GM18907 (cell line): ENCODE measurements at regions not wholly inside any gene's neighbourhood (a gene's known extent, or its start where the extent isn't known, plus 50 kb on each side); places are given as distances from the start of the nearest gene placed in this dataset.

Experiments used
- ATAC-seq: cut with Tn5 transposase; IDR thresholded peaks from one replicate; pipeline ENCODE4 v1.9.1; 2021; ENCODE audit warnings: mild to moderate bottlenecking, moderate library complexity; ENCODE audit not compliant: unreplicated experiment

DNA sequence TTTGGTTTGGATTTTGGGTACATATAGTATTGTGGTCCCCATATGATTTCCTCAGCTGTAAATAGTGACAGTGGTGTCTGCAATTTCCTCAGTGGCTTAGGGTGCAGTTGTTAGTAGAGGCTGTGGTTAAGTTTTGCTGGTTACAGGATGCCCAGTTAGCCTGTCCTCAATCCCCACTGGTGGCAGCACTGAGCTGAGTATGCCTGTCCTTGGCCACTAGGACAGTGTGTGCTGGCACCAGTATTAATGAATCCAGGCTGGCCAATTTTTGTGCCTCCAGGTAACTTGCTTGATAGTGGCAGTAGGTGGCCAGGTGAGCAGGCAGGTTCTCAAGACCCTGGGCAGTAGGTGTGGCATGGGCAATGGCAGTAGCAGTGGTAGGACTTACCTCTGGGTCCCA lies 973.1 kb downstream of the TMEM182 start:
- no peak for ATAC-seq

DNA sequence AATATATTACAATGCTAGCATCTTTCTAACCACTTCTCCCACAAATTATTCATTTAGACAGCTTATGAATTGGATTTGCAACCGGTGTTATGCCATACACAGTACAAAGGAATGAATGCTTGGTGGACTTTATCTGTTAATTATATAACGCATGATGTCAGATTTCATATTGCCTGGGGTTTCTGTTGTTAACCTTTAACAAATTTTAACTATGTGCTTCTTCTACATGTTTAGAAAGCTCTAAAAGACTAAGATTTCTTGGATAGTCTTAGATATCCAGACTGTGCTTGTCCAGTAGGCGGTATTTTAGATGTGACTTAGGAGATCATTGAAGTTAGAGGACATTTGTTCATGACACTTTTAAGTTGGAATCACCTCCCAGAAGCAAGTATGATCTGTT lies 976.3 kb downstream of the TMEM182 start:
- ATAC-seq, result no peak

DNA sequence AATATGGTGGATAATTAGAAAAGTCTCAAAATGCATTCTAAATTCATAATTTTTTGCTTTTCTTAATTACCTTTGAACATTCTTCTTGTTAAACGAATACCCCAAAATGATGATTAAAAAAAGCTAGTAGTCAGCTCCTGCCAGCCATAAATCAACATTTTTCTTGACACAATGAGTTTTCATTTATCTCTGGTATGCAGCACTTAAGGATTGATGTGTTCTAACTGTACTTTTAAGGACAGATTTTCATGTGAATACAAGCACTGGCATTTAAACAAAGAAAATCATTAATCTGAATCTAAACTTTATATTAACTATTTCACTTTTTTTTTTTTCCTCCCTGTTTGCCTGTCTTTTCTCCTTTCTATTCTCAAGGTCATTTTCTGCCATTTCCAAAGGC lies 976.8 kb downstream of the TMEM182 start:
- ATAC-seq, result no peak

DNA sequence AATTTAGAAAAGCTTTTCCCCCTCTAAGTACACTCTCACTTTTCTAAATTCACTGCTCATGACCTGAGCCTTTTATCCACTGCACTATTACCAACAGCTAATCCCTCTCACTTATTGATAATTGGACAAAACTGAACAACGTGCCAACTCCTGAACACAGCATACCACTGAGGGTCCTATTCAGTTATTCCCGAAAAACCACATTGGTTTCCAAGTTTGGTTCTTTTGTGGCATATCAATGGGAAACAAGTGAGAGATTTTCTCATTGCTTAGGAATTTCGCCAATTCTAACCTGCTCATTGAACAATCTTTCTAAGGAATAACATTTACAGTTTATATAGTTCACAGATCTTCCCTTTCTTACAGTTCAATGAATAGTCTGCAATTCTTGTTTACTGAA lies 977.4 kb downstream of the TMEM182 start:
- ATAC-seq, result no peak

DNA sequence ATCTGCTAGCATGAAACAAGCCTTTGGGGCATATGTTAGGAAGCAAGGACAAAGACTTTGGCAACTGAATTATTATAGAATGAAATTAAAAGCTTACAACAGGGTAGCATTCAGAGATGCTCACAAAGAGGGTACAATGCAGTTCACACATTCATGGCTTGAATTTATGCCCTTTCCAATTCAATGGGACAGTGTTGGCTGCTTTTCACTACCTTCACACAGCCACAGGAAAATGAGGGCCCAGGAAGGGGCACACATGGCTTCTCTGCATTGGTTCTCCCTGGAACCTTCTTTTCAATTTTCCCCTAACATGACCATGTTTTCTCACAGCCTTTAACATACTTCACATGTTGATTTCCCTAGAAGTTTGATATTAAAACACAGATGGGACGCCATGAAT lies 978.1 kb downstream of the TMEM182 start:
- no peak for ATAC-seq

DNA sequence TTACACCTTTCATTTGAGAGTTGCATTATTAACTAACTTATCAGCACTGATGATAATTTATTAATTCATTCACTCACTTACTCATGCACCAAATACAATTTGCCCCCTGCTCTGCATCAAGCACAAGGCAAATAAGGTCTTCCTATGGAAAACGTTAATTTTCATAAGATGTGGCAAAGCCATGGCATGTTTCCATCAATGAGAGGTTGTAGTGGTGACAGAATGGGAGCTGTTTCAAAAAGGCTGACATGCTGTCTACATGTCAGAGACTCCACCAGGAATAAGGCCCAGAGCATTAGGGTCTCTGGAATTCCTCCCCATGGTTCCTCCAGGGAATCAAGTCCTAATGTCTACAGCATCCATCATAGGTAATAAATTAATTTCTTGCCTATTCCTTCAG lies 978.8 kb downstream of the TMEM182 start:
- no peak for ATAC-seq

DNA sequence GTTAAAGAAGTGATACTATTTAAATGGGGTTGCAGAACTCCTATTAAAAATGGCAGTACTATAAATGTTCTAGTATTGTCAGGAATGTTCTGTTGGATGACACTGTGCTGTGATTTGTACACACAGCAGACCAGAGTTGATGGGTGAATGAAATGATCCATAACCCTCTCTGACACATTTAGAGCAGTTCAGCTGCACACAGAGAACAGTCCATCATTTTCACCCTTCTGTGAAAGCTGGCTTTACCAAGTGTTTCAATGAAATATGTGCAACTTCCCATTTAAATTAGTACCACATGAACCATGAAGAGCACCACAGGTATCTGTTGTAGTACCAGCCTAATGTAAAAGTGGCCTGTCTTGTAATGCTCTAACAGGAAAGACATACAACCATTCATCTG lies 981.4 kb downstream of the TMEM182 start:
- no peak for ATAC-seq

DNA sequence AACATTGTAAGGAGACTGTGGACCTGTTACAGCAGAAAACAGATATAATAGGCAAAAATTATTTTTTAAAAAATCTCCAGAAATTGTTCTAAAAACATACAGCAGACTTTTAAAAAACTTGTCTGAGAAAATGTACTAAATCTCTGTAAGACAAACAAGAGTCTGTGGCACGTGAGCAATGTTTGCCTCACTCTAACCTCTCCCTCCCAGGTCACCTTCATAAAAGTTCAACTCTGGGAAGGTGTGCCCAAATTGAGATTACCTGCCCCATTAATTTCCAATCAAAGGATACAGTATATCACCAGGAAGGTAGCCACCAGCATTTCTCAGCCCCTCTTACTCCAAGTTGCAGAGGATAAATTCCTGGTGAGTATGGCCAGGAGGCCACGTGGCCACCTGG lies 992.7 kb downstream of the TMEM182 start:
- ATAC-seq, result no peak

DNA sequence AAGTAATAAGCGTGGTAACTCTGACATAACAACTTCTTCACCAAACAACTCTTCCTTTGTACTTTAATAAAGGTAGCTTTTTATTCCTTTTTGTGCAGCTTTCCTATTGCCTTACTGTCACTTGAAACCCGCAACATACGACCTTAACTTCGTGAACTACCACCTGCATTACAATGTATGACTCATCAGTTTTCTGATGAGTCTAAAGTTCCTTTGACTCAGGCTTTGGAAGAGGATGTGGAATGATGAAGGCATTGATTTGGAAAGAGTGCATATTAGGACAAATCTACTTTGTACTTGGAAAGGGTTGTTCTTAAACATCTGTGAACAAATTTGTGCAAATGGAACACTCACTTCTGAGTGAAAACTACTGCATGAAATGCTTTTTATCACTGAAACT lies 1012.1 kb downstream of the TMEM182 start:
- no peak for ATAC-seq

DNA sequence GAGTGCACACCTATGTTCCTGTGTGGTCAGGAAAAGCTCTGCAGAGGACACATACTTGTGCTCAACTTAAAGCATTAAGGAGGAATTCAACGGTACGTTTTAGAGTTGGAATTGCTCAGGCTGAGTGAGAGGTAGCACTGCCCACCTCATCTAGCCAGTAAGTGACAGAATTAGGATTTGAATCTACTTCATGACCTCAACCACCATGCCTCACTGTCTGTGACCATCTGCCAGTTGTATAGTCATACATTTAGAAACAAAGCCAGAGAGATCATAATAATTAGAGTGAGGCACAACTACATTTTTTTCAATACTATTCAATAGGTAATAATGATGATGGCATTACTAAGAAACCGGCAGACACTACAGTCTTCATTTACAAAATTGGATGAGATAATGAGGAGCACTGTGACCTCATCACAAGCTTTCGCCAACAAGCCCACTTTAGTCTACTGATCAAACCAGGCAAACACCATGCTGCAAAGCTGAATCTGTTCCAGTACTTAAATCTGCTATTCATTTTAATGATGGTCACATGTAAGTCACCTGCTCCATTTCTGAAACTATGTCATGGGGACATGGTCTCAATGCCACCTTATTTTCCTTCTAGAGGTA lies 1018.4 kb downstream of the TMEM182 start:
- ATAC-seq, result no peak

DNA sequence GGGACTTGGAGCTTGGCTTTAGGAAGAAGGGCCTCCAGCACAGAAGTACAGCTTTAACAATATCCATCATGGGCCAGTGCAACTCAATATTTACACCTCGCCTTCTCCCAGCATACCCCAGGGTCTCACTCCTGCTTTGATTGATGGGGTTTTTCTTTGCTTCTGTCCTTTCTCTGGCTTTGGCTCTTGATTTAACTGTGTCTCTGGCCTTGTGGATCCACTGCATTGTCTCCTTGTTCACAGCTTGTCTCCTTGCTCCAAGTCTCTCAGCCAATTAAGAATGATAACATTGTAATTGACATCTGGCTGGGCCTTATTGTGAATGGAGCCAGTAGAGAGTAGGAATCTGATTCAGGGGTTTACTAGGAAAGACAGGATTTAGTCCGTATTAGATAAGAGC lies 1019.5 kb downstream of the TMEM182 start:
- no peak for ATAC-seq

DNA sequence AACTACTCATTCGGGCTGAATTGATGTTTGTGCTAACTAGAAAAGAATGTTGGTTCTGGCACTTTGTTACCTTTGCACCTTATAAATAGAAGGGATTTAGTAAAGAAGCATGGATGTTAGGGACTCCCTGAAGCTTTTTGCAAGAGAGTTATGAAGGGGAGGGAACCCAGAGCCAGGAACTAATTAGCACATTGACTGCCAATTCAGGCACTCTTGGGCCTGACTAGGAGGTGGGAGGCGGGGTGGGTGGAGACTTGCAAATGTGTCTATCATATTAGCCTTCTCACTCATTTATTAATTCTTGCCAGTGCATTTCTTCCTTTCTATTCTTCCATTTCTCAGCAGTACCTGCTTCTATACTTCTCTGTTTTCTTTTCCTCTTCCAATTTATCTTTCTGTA lies 1022.4 kb downstream of the TMEM182 start:
- no peak for ATAC-seq

DNA sequence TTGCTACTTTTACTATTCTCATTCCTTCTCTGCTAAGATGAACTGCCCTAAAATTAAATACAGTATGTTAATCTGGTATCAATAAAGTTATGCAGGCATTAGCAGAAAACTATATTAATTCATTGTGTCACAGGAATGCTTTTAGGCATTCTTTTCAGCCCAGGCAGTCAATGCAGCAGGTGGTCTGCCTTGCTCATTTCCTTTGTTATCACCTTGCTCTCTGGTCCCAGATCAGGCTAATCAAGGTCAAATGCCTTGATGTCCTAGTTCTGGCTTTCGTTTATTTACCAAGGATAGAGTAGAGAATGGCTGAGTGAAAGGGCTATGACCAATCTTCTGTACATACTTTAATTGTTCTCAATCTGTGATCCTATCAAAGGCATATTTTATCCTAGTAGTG lies 1023.6 kb downstream of the TMEM182 start:
- ATAC-seq, result no peak

DNA sequence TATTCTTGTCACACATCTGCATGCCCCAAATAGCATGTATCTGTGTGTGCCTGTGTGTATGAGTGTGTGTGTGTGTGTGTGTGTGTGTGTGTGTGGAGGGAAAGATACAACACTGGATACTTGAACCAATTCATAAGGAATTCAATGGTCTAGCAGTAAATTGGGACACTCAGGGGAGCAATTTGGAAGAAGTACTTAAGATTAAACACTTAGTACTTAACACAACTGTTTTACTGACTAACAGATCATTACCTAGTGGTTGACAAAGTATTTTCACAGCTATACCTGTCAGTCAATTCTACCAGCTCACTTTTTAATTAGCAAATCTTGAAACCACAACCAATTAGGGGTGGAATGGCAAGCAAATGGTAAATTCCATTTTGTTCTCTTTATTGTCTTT lies 1024.1 kb downstream of the TMEM182 start:
- ATAC-seq, result no peak

DNA sequence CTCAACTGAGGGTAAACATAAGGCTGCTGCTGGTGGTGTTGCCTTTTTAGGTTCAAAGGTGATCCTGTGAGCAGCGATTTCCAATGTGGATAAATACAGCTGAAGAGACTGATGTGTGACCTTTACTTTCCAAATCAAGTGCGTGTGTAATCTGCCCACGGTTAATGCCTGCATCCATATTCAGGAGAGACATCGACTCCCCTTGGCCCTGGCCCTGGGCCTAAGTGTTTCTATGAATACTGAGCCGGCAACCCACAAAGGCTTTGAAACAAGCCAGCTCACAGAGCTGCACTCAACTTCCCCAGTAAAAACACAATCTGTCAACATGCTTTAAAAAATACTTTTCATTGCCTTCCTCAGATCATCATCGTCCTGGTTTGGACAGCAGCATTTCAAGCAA lies 1026.6 kb downstream of the TMEM182 start:
- no peak for ATAC-seq

DNA sequence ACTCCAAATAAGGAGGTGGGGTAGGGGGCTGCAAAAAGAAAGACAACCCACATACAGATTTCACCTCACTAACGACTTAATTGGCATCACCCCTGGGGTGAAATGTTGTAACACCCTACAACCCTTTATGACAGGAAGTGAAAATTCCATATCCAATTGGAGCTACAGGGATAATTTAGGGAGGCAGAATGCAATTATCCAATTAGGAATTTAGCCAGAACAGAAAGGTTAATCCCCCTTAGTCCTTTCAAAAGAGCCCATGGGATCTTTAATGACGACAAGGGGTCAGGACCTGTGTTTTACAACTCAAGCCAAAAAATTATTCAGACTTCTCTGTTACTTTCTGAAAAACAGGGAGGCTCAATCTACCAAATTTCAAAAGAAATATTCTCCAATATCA lies 1027.1 kb downstream of the TMEM182 start:
- no peak for ATAC-seq

DNA sequence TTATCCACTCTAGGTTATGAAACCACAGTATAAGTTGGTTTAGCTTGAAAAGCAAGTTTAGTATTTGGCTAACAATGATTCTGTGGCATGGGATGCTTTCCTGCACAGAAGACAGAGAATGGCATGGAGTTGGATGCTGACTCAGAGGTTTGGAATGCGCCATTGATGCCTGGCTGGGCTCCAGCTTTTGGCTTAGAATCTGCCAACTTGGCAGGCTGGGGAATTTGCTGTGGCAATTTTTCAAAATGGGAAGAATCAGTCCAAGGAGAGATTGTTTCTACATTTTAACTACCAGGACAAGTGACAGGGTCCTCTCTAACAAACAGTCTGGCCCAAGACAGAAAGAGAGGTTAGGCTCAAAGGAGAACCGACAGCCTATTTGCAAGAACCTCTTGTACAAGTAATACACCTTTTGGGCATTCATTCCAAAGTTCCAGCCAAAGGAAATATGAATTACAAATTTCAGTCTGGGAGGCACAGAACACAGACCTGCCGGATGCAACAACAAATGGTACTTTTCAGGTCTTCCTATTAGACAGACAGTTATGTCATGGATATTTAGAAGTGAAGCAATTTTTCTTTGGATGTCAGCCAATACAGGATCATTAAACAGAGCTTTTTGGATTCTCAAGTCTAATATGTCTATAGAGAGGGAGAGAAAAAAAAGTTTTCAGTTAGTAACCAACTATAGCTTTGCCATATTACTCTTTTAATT lies 1027.7 kb downstream of the TMEM182 start:
- no peak for ATAC-seq

DNA sequence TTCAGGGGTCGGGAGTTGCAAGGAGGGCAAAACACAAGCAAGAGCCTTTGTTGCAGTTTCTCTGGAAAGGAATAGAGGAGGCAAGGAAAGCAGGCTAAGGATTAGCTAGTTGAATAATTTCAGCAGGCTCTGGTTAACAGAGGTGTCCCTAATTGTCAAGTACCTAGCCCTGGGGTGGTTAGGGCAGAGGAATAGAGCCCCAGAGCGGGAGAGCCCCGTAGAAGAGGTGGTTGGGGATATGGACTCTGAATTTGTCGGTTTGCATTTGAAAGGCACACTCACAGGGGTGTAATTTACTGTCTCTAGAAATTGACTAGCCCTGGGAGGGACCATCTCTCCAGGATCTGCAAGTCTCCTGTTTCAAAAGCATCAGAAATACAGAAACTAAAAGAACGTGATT lies 1030.2 kb downstream of the TMEM182 start:
- no peak for ATAC-seq

DNA sequence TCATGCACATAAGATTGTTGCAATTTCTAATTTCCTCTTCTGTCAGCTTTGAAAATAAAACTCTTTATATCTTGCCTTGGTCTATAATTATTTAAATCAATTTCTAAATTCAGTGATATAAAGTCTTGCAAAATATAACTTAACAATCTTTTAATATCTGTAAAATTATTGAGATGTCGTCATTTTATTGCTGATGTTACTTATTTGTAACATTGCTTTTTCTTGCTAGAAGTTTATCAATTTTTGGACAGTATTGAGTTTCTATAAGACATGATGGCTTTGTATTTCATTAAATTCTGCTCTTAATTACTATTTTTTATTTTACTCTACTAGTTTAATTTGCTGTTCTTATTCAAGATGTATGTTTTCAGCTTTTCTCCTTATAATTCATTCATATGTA lies 1036.5 kb downstream of the TMEM182 start:
- ATAC-seq, result no peak

DNA sequence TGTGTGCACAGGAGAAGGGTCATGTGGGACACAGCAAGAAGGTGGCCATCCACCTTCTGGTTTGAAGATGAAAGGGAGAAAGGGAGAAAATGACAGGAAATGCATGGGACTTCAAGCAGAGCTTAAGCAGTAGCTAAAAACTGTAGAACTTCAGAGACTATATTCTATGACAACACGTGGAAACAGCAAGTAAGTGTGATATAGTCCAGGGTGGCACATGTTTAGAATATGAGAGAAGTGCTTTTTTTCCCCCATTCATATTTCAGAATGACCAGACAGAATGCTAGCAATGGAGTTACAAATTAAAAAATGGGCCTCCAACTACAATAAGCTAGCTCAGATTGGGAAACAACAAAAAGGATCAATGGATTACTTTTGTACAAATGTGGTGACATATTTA lies 1042.2 kb downstream of the TMEM182 start:
- ATAC-seq, result no peak

DNA sequence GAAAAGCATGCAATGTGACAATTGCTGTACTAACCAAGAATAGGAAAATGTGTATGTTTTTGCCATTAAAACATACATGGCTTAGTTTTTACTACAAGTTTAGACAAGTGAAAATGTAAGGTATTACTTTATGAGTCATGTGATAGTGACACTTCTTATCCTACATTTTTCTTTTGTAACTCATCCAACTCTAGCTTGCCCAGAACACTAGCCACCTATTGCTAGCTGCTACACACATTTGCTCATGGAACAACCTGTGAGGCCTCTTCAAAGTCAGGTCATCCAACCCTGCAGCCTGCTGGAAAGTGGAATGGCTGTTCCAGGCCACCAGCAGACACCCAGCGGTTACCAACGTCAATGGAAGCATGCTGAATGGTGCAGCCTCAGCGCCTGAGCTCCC lies 1043.9 kb downstream of the TMEM182 start:
- ATAC-seq, result no peak

DNA sequence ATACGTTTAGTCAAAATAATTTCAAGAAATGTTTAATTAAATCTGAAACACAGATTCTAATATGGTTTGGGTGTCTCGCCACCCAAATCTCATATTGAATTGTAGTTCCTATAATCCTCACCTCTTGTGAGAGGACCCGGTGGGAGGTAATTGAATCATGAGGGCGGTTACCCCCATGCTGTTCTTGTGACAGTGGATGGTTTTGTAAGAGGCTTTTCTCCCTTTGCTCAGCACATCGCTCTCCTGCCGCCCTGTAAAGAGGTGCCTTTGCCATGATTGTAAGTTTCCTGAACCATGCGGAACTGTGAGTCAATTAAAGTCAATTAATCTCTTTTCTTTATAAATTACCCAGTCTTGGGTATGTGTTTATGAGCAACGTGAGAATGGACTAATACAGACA lies 1045.1 kb upstream of the POU3F3 start:
- ATAC-seq, result no peak

DNA sequence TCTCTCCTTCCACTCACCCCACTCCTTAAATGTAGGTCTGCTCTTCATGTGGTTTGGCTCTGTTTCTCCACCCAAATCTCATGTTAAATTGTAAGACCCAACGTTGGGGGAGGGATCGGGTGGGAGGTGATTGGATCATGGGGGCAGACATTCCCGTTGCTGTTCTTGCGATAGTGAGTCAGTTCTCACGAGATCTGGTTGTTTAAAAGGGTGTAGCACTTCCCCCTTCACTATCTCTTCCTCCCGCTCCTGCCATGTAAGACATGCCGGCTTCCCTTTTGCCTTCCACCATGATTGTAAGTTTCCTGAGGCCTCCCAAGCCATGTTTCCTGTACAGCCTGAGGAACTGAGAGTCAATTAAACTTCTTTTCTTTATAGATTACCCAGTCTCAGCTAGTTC lies 1044.5 kb upstream of the POU3F3 start:
- ATAC-seq, result no peak
